OCI-LY3 (cell line): ENCODE measurements at regions not wholly inside any gene's neighbourhood (a gene's known extent, or its start where the extent isn't known, plus 50 kb on each side); places are given as distances from the start of the nearest gene placed in this dataset.

Experiments used
- H2AFZ ChIP-seq: fragments of 200-600, 300-600 bp; shearing (Covaris generic); 2 replicates; pipeline ENCODE4 v1.6.0; 2014; ENCODE audit warnings: antibody characterized with exemption, low read depth, low read length
- H3K27ac ChIP-seq: fragments of 200-600, 300-600 bp; sonication (generic); 2 replicates; pipeline ENCODE4 v1.5.1; 2014; ENCODE audit warnings: mild to moderate bottlenecking, low read length, moderate library complexity, mixed read lengths
- H3K27me3 ChIP-seq: fragments of 200-600, 300-600 bp; sonication (generic); 2 replicates; pipeline ENCODE4 v1.6.1; 2014; ENCODE audit warnings: low read depth, low read length, mixed read lengths
- H3K36me3 ChIP-seq: fragments of 200-600, 300-600 bp; sonication (generic); replicated peaks from 2 replicates; pipeline ENCODE3; 2014; ENCODE audit warnings: low read depth, low read length, mixed read lengths
- H3K4me1 ChIP-seq: fragments of 300-600, 200-600 bp; sonication (generic); 2 replicates; pipeline ENCODE4 v1.6.1; 2014; ENCODE audit warnings: low read length, mixed read lengths
- H3K4me2 ChIP-seq: fragments of 200-600, 300-600 bp; sonication (generic); 2 replicates; pipeline ENCODE4 v1.6.1; 2014; ENCODE audit warnings: low read length, mixed read lengths
- H3K4me3 ChIP-seq: fragments of 300-600, 200-600 bp; sonication (generic); 2 replicates; pipeline ENCODE4 v1.5.1; 2014; ENCODE audit warnings: antibody characterized with exemption, mild to moderate bottlenecking, low read length, moderate library complexity
- H3K79me2 ChIP-seq: fragments of 300-600, 200-600 bp; shearing (Covaris generic); 2 replicates; pipeline ENCODE4 v1.6.1; 2014; ENCODE audit warnings: mild to moderate bottlenecking, low read length, mixed read lengths
- H3K9ac ChIP-seq: fragments of 300-600, 200-600 bp; shearing (Covaris generic); 2 replicates; pipeline ENCODE4 v1.6.0; 2014; ENCODE audit warnings: mild to moderate bottlenecking, low read length, moderate library complexity
- H3K9me3 ChIP-seq: fragments of 200-600, 300-600 bp; shearing (Covaris generic); 2 replicates; pipeline ENCODE4 v1.6.1; 2014; ENCODE audit warnings: low read length, mixed read lengths; ENCODE audit not compliant: insufficient read depth
- H4K20me1 ChIP-seq: fragments of 200-600, 300-600 bp; sonication (generic); 2 replicates; pipeline ENCODE4 v1.6.1; 2016; ENCODE audit warnings: low read length, mixed read lengths; ENCODE audit not compliant: insufficient read depth
- CTCF ChIP-seq: fragments of 200-600, 300-600 bp; sonication (generic); IDR thresholded peaks from 2 replicates; pipeline ENCODE4 v1.5.1; 2014; ENCODE audit warnings: antibody characterized with exemption, low read length, low read depth
- EZH2phosphoT487 ChIP-seq: fragments of 200-600 bp; shearing (Covaris generic); IDR thresholded peaks from 2 replicates; pipeline ENCODE4 v1.6.1; 2018; ENCODE audit warnings: antibody characterized with exemption, mixed run types, low read depth

GRCh38 chr5:23579566-23579965, 72.2 kb downstream of the PRDM9 start:
- H3K27me3 ChIP-seq: no peaks in the 10 kb centered on the region
- H3K4me1 ChIP-seq: peaks cover 7% of the 10 kb centered on the region; the same call in 1 of the 2 replicates
- TF ChIP-seq EZH2phosphoT487: no peak
- TF ChIP-seq CTCF: no peak
- H4K20me1 ChIP-seq: no peaks in the 10 kb centered on the region
- no peaks in the 10 kb centered on the region for H3K9me3 ChIP-seq
- H3K79me2 ChIP-seq: no peaks in the 10 kb centered on the region
- H3K4me2 ChIP-seq: no peak overlapping the region
- H2AFZ ChIP-seq: no peak overlapping the region
- no peaks in the 10 kb centered on the region for H3K36me3 ChIP-seq
- H3K27ac ChIP-seq: no peak overlapping the region
- no peak overlapping the region for H3K9ac ChIP-seq
- H3K4me3 ChIP-seq: no peak overlapping the region

GRCh38 chr5:23583081-23583480, 75.7 kb downstream of the PRDM9 start:
- no peaks in the 10 kb centered on the region for H4K20me1 ChIP-seq
- H3K27ac ChIP-seq: no peak overlapping the region
- H2AFZ ChIP-seq: no peak overlapping the region
- no peaks in the 10 kb centered on the region for H3K36me3 ChIP-seq
- no peaks in the 10 kb centered on the region for H3K79me2 ChIP-seq
- H3K4me1 ChIP-seq: peaks cover 5% of the 10 kb centered on the region; the same call in 1 of the 2 replicates
- no peaks in the 10 kb centered on the region for H3K27me3 ChIP-seq
- H3K4me3 ChIP-seq: no peak overlapping the region
- H3K9ac ChIP-seq: no peak overlapping the region
- H3K9me3 ChIP-seq: no peaks in the 10 kb centered on the region
- H3K4me2 ChIP-seq: no peak overlapping the region
- no peak for TF ChIP-seq CTCF
- no peak for TF ChIP-seq EZH2phosphoT487

GRCh38 chr5:23588841-23589326, 81.5 kb downstream of the PRDM9 start:
- no peak overlapping the region for H3K27ac ChIP-seq
- H2AFZ ChIP-seq: no peak overlapping the region
- no peaks in the 10 kb centered on the region for H3K4me1 ChIP-seq
- H4K20me1 ChIP-seq: no peaks in the 10 kb centered on the region
- H3K27me3 ChIP-seq: no peaks in the 10 kb centered on the region
- H3K36me3 ChIP-seq: no peaks in the 10 kb centered on the region
- no peaks in the 10 kb centered on the region for H3K9me3 ChIP-seq
- H3K4me3 ChIP-seq: no peak overlapping the region
- H3K79me2 ChIP-seq: no peaks in the 10 kb centered on the region
- no peak overlapping the region for H3K4me2 ChIP-seq
- TF ChIP-seq EZH2phosphoT487: no peak
- TF ChIP-seq CTCF: no peak
- H3K9ac ChIP-seq: no peak overlapping the region

- no peak for TF ChIP-seq EZH2phosphoT487
- no peak for TF ChIP-seq CTCF
- H4K20me1 ChIP-seq: no peaks in the 10 kb centered on the region
- H3K4me1 ChIP-seq: no peaks in the 10 kb centered on the region
- no peaks in the 10 kb centered on the region for H3K36me3 ChIP-seq
- H3K4me3 ChIP-seq: no peak overlapping the region
- no peak overlapping the region for H3K4me2 ChIP-seq
- H3K27me3 ChIP-seq: no peaks in the 10 kb centered on the region
- no peak overlapping the region for H3K27ac ChIP-seq
- H2AFZ ChIP-seq: no peak overlapping the region
- no peak overlapping the region for H3K9ac ChIP-seq
- no peaks in the 10 kb centered on the region for H3K79me2 ChIP-seq
- H3K9me3 ChIP-seq: no peaks in the 10 kb centered on the region
Observed at GRCh38 chr5:23591250-23591649, 83.8 kb downstream of the PRDM9 start.
